ENCODE measurements at regions not wholly inside any gene's neighbourhood (a gene's known extent, or its start where the extent isn't known, plus 50 kb on each side); places are given as distances from the start of the nearest gene placed in this dataset.
"Not testable (repeated sequence)": the region's sequence is repeated elsewhere in the genome, so short reads cannot be mapped to it uniquely, and the experiment has no call there.

DNA sequence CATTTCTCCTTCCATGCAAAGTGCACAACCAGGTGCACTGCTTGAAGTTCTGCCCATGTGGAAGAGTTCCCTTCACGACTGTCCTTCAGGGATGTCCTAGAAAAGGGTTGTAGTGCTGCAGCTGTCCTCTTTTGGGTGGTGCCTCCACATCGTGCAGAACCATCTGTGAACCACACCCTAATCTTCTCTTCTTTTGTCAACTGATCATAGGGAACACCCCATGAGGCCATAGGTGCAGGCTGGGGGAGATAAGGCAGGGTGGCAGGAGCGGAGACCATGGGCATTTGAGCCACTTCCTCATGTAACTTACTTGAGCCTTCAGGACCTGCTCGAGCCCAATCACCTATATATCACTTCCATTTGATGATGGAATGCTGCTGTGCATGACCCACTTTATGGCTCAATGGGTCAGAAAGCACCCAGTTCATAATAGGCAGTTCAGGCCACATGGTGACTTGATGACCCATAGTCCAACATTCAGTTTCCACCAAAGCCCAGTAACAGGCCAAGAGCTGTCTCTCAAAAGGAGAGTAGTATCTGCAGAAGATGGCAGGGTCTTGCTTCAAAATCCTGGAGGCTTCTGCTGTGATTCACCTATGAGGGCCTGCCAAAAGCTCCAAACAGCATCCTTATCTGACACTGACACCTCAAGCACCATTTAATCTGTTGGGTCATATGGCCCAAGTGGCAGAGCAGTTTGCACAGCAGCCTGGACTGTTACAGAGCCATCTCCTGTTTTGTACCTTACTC, 84.7 kb upstream of the CYRIA start:
- no peaks in the 10 kb centered on the region for H3K36me3 ChIP-seq (ENCODE audit: control insufficient read depth in 2 of 3, insufficient read depth in 3 of 3, low read length in 3 of 3)
- H3K27ac ChIP-seq (ENCODE audit: low read depth, low read length) = no peak overlapping the region
- DNase-seq (no peak), ATAC-seq (no peak)
- intact Hi-C loops (cut with micrococcal nuclease) = no loop called here
- H3K27ac Mint-ChIP-seq = no peak overlapping the region
- peaks cover 0 to 4% (median 0%) of the 10 kb centered on the region in 5 donors for H3K36me3 Mint-ChIP-seq
- H3K4me3 Mint-ChIP-seq = no peak overlapping the region
- ChIA-PET CTCF (interaction anchor here (0.6 kb wide), 1 partner anchor 1046 kb away, joined by 3 read pairs; no protein-coding TSS in a partner anchor), POLR2A (no interaction called here)
- no peaks in the 10 kb centered on the region for H3K27me3 ChIP-seq (ENCODE audit: control insufficient read depth in 2 of 2, insufficient read depth in 2 of 2, low read length in 2 of 2)
- no peak overlapping the region for H3K4me3 ChIP-seq (ENCODE audit: low read length)
- peaks cover 0 to 3% (median 0%) of the 10 kb centered on the region in 11 donors for H3K9me3 Mint-ChIP-seq
- H3K9me3 ChIP-seq (ENCODE audit: control insufficient read depth in 2 of 3, low read length in 3 of 3) = no peaks in the 10 kb centered on the region
- peaks cover 0 to 17% (median 8%) of the 10 kb centered on the region in 5 donors for H3K27me3 Mint-ChIP-seq
- peaks cover 0 to 17% (median 0%) of the 10 kb centered on the region in 7 donors for H3K4me1 Mint-ChIP-seq
- H3K4me1 ChIP-seq (ENCODE audit: control insufficient read depth in 2 of 2, insufficient read depth in 2 of 2, low read length in 2 of 2) = no peaks in the 10 kb centered on the region

DNA sequence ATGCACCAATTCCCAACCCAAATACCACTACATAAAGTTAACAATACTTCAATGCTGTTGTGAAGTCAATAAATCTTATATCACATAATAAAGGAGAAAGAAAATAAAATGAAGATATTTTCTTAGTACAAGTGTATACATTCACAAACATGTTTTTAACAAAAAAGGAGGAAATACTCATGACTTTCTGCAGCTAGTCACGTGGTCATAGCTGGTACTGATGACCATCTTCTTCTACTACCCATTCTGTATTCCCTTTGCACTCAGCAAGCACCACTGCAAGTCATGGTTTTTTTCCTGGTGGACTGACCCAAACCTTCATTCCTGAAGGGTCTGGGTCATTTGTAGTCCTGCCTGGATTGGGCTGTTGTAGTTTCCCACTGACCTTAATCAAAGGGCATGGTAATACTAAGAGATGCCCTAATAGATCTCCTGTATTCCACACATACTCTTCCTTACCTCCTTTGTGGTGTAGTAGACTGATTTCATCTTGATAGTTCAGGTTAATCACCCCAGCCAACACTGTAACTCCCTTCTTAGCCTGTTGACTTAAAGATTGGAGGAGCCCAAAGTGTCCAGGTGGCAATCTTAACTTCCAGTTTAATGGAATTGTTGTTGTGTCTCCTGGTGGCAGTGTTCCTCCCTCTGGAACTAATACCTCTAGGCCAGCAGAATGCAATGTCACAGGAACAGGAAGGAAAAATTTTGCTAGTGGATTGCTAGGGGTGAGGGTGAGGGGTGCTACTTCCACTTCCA, 83.1 kb upstream of the CYRIA start:
- H3K9me3 ChIP-seq (ENCODE audit: control insufficient read depth in 2 of 3, low read length in 3 of 3); CTCF ChIA-PET; H3K27ac Mint-ChIP-seq; intact Hi-C loops (cut with micrococcal nuclease); H3K36me3 ChIP-seq (ENCODE audit: control insufficient read depth in 2 of 3, insufficient read depth in 3 of 3, low read length in 3 of 3); H3K36me3 Mint-ChIP-seq; ATAC-seq; H3K4me3 Mint-ChIP-seq; POLR2A ChIA-PET; H3K4me3 ChIP-seq (ENCODE audit: low read length); H3K4me1 ChIP-seq (ENCODE audit: control insufficient read depth in 2 of 2, insufficient read depth in 2 of 2, low read length in 2 of 2); DNase-seq; H3K9me3 Mint-ChIP-seq; H3K27ac ChIP-seq (ENCODE audit: low read depth, low read length); H3K27me3 ChIP-seq (ENCODE audit: control insufficient read depth in 2 of 2, insufficient read depth in 2 of 2, low read length in 2 of 2): not testable (repeated sequence)
- peaks cover 0 to 17% (median 0%) of the 10 kb centered on the region in 7 donors for H3K4me1 Mint-ChIP-seq
- peaks cover 0 to 17% (median 8%) of the 10 kb centered on the region in 5 donors for H3K27me3 Mint-ChIP-seq

DNA sequence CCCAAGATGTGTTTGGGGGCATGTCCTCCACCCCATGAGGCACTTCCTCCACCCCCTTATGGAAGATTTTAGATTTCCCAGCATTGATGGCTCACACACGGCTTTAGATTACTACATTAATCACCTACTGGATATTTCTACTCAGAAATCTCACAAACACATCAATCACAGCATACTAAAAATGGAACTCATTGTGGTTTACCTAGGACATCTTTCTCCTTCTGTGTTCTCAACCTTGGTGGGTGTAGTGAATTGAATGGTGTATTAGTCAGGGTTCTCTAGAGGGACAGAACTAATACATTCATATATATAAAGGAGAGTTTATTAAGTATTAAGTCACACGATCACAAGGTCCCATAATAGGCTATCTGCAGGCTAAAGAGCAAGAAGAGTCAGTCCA, 82.1 kb upstream of the CYRIA start:
- Mint-ChIP-seq H3K9me3 (peaks cover 0 to 2% (median 0%) of the 10 kb centered on the region in 11 donors), H3K4me1 (peaks cover 0 to 17% (median 0%) of the 10 kb centered on the region in 7 donors), H3K4me3 (no peak overlapping the region), H3K27me3 (peaks cover 2 to 23% (median 8%) of the 10 kb centered on the region in 5 donors), H3K27ac (no peak overlapping the region), H3K36me3 (peaks cover 0 to 4% (median 0%) of the 10 kb centered on the region in 5 donors)
- intact Hi-C loops (cut with micrococcal nuclease) = no loop called here
- H3K4me3 ChIP-seq (ENCODE audit: low read length) = no peak overlapping the region
- no peak overlapping the region for H3K27ac ChIP-seq (ENCODE audit: low read depth, low read length)
- no peaks in the 10 kb centered on the region for H3K9me3 ChIP-seq (ENCODE audit: control insufficient read depth in 2 of 3, low read length in 3 of 3)
- ATAC-seq (no peak), DNase-seq (no peak)
- ChIA-PET POLR2A (no interaction called here), CTCF (no interaction called here)
- H3K27me3 ChIP-seq (ENCODE audit: control insufficient read depth in 2 of 2, insufficient read depth in 2 of 2, low read length in 2 of 2) = no peaks in the 10 kb centered on the region
- H3K4me1 ChIP-seq (ENCODE audit: control insufficient read depth in 2 of 2, insufficient read depth in 2 of 2, low read length in 2 of 2) = no peaks in the 10 kb centered on the region
- no peaks in the 10 kb centered on the region for H3K36me3 ChIP-seq (ENCODE audit: control insufficient read depth in 2 of 3, insufficient read depth in 3 of 3, low read length in 3 of 3)

DNA sequence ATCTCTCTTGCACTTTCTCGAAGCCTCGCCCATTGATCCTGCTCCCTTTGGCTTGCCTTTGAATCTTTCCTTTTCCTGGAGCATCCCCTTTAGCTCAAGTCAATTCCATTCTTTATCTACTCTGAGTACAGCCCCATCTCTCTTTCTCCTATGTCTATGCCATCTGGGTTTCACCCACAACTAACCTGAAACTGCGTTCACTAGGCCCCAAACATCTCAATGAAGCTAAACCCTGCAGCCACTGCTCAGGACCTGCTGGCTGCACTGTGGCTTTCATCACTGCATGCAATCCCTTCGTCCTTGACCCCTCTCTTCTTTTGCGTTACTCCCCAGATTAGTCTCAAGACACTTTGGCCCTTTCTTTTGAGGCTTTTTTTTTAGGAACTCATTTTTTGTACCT, 81.6 kb upstream of the CYRIA start:
- ATAC-seq = no peak
- DNase-seq = no peak
- no peak overlapping the region for H3K4me3 Mint-ChIP-seq
- peaks cover 0 to 2% (median 0%) of the 10 kb centered on the region in 11 donors for H3K9me3 Mint-ChIP-seq
- no peak overlapping the region for H3K27ac Mint-ChIP-seq
- peaks cover 0 to 4% (median 0%) of the 10 kb centered on the region in 5 donors for H3K36me3 Mint-ChIP-seq
- Histone ChIP-seq H3K36me3 (ENCODE audit: control insufficient read depth in 2 of 3, insufficient read depth in 3 of 3, low read length in 3 of 3) (no peaks in the 10 kb centered on the region), H3K27me3 (ENCODE audit: control insufficient read depth in 2 of 2, insufficient read depth in 2 of 2, low read length in 2 of 2) (no peaks in the 10 kb centered on the region), H3K4me3 (ENCODE audit: low read length) (no peak overlapping the region), H3K9me3 (ENCODE audit: control insufficient read depth in 2 of 3, low read length in 3 of 3) (no peaks in the 10 kb centered on the region), H3K27ac (ENCODE audit: low read depth, low read length) (no peak overlapping the region), H3K4me1 (ENCODE audit: control insufficient read depth in 2 of 2, insufficient read depth in 2 of 2, low read length in 2 of 2) (no peaks in the 10 kb centered on the region)
- intact Hi-C loops (cut with micrococcal nuclease) = no loop called here
- ChIA-PET CTCF (interaction anchor here (0.7 kb wide), 1 partner anchor 1508 kb away, joined by 3 read pairs; no protein-coding TSS in a partner anchor), POLR2A (no interaction called here)
- H3K4me1 Mint-ChIP-seq = peaks cover 0 to 17% (median 0%) of the 10 kb centered on the region in 7 donors
- peaks cover 2 to 27% (median 8%) of the 10 kb centered on the region in 5 donors for H3K27me3 Mint-ChIP-seq

DNA sequence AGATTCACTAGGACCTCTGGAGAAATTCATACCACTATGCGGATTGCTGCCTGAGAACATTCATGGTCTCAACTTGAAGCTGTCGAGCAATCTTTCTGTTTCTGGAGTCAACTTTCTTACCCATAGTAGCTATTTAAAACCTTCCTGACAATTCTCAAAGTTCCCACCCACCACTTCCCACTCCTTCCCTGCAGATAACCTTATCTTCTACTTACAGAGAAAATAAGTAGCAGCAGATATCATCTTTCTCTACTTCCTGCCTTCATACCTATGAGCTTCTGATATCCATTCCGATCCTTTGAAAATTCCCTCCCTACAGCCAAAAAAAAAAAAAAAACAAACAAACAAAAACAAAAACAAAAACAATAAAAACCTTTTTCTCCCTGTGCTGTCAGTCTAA, 81.2 kb upstream of the CYRIA start:
- no peak overlapping the region for H3K4me3 ChIP-seq (ENCODE audit: low read length)
- POLR2A ChIA-PET = no interaction called here
- no peaks in the 10 kb centered on the region for H3K9me3 ChIP-seq (ENCODE audit: control insufficient read depth in 2 of 3, low read length in 3 of 3)
- no peak for ATAC-seq
- H3K4me1 ChIP-seq (ENCODE audit: control insufficient read depth in 2 of 2, insufficient read depth in 2 of 2, low read length in 2 of 2) = no peaks in the 10 kb centered on the region
- H3K27ac ChIP-seq (ENCODE audit: low read depth, low read length) = no peak overlapping the region
- intact Hi-C loops (cut with micrococcal nuclease) = no loop called here
- Mint-ChIP-seq H3K4me1 (peaks cover 0 to 17% (median 0%) of the 10 kb centered on the region in 7 donors), H3K27me3 (peaks cover 2 to 27% (median 8%) of the 10 kb centered on the region in 5 donors), H3K4me3 (no peak overlapping the region), H3K9me3 (peaks cover 0 to 2% (median 0%) of the 10 kb centered on the region in 11 donors), H3K27ac (no peak overlapping the region), H3K36me3 (peaks cover 0 to 4% (median 0%) of the 10 kb centered on the region in 5 donors)
- DNase-seq = no peak
- CTCF ChIA-PET = interaction anchor here (0.6 to 0.7 kb wide), 2 partner anchors 132 to 1508 kb away, joined by 3 to 4 read pairs; no protein-coding TSS in a partner anchor
- H3K27me3 ChIP-seq (ENCODE audit: control insufficient read depth in 2 of 2, insufficient read depth in 2 of 2, low read length in 2 of 2) = no peaks in the 10 kb centered on the region
- no peaks in the 10 kb centered on the region for H3K36me3 ChIP-seq (ENCODE audit: control insufficient read depth in 2 of 3, insufficient read depth in 3 of 3, low read length in 3 of 3)

DNA sequence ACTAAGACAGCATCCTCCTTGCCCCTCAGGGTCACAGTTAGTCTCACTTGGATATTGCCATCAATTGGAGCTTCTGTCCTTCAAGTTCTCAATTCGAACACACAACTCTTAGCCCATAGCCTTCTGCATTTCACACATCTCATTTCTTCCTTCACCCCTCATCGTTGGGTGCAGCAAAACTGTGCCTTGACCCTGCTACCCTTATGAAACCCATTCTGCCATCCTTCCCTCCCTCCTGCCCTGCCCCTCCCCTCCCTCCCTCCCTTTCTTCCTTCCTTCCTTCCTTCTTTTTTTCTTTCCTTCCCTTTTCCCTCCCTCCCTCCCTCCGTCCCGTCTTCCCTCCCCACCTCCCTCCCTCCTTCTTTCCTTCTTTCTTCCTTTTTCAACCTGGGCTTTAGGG, 80.7 kb upstream of the CYRIA start:
- ATAC-seq = no peak
- peaks cover 0 to 2% (median 0%) of the 10 kb centered on the region in 11 donors for H3K9me3 Mint-ChIP-seq
- Histone ChIP-seq H3K36me3 (ENCODE audit: control insufficient read depth in 2 of 3, insufficient read depth in 3 of 3, low read length in 3 of 3) (no peaks in the 10 kb centered on the region), H3K27ac (ENCODE audit: low read depth, low read length) (no peak overlapping the region), H3K9me3 (ENCODE audit: control insufficient read depth in 2 of 3, low read length in 3 of 3) (no peaks in the 10 kb centered on the region), H3K27me3 (ENCODE audit: control insufficient read depth in 2 of 2, insufficient read depth in 2 of 2, low read length in 2 of 2) (no peaks in the 10 kb centered on the region), H3K4me3 (ENCODE audit: low read length) (no peak overlapping the region), H3K4me1 (ENCODE audit: control insufficient read depth in 2 of 2, insufficient read depth in 2 of 2, low read length in 2 of 2) (no peaks in the 10 kb centered on the region)
- DNase-seq = no peak
- no peak overlapping the region for H3K4me3 Mint-ChIP-seq
- no peak overlapping the region for H3K27ac Mint-ChIP-seq
- H3K36me3 Mint-ChIP-seq = peaks cover 0 to 4% (median 0%) of the 10 kb centered on the region in 5 donors
- ChIA-PET CTCF (interaction anchor here (0.6 to 0.7 kb wide), 2 partner anchors 131 to 1507 kb away, joined by 3 to 4 read pairs; no protein-coding TSS in a partner anchor), POLR2A (no interaction called here)
- intact Hi-C loops (cut with micrococcal nuclease) = no loop called here
- H3K4me1 Mint-ChIP-seq = peaks cover 0 to 17% (median 0%) of the 10 kb centered on the region in 7 donors
- H3K27me3 Mint-ChIP-seq = peaks cover 3 to 31% (median 8%) of the 10 kb centered on the region in 5 donors

Measured in naive thymus-derived CD4-positive, alpha-beta T cell (primary cell).